Liver (tissue), 8 donors: ENCODE measurements at regions not wholly inside any gene's neighbourhood (a gene's known extent, or its start where the extent isn't known, plus 50 kb on each side); places are given as distances from the start of the nearest gene placed in this dataset.

Experiments
- DNase-seq: peaks from one replicate; pipeline ENCODE4 v3.0.0-alpha.2; 2017; ENCODE audit warnings: low spot score
- H3K27ac ChIP-seq, 2 donors: one replicate each; pipeline ENCODE4 v1.7.0; 2013; ENCODE audit warnings: inconsistent platforms in 2 of 2, low read length in 2 of 2, control low read depth in 1 of 2, low read depth in 1 of 2, mild to moderate bottlenecking in 1 of 2
- H3K27me3 ChIP-seq, 4 donors: one replicate each; pipeline versions ENCODE4 v1.6.1 to v1.7.0; 2013; ENCODE audit warnings: low read length in 3 of 4, inconsistent platforms in 1 of 4, mild to moderate bottlenecking in 1 of 4, moderate library complexity in 1 of 4; ENCODE audit not compliant: control insufficient read depth in 4 of 4, insufficient read depth in 4 of 4
- H3K36me3 ChIP-seq, 4 donors: one replicate each; pipeline versions ENCODE4 v1.6.1 to v1.7.0; 2013; ENCODE audit warnings: low read length in 3 of 4, mild to moderate bottlenecking in 3 of 4, low read depth in 1 of 4, moderate library complexity in 1 of 4; ENCODE audit not compliant: control insufficient read depth in 4 of 4, insufficient read depth in 3 of 4
- H3K4me1 ChIP-seq, 4 donors: one replicate each; pipeline versions ENCODE4 v1.6.1 to v1.7.0; 2013; ENCODE audit warnings: low read length in 3 of 4, mild to moderate bottlenecking in 3 of 4, moderate library complexity in 1 of 4; ENCODE audit not compliant: control insufficient read depth in 4 of 4, insufficient read depth in 4 of 4
- H3K4me3 ChIP-seq, 3 donors: one replicate each; pipeline versions ENCODE4 v1.6.1 to v1.7.0; 2013; ENCODE audit warnings: low read length in 3 of 3, control low read depth in 1 of 3, low read depth in 1 of 3, mild to moderate bottlenecking in 1 of 3
- H3K9ac ChIP-seq, 2 donors: one replicate each; pipeline ENCODE4 v1.7.0; 2013; ENCODE audit warnings: low read length in 2 of 2, mild to moderate bottlenecking in 2 of 2, moderate library complexity in 2 of 2, control low read depth in 1 of 2, low read depth in 1 of 2
- H3K9me3 ChIP-seq, 4 donors: one replicate each; pipeline versions ENCODE4 v1.6.1 to v1.7.0; 2013; ENCODE audit warnings: low read length in 3 of 4; ENCODE audit not compliant: control insufficient read depth in 4 of 4
- EGR1 ChIP-seq, 2 donors: IDR thresholded peaks; 2 replicates each; pipeline ENCODE4 v1.6.1; 2016 to 2018; ENCODE audit warnings: antibody characterized with exemption in 2 of 2, low read depth in 2 of 2
- FOXA2 ChIP-seq: IDR thresholded peaks from 2 replicates; pipeline ENCODE4 v1.6.1; 2016; ENCODE audit warnings: antibody characterized with exemption
- GABPA ChIP-seq, 2 donors: IDR thresholded peaks in 1 of 2; conservative IDR thresholded peaks in 1 of 2; 2 replicates each; pipeline ENCODE4 v1.6.1; 2016; ENCODE audit warnings: antibody characterized with exemption in 2 of 2, mild to moderate bottlenecking in 1 of 2, moderate library complexity in 1 of 2
- HNF4A ChIP-seq, 2 donors: conservative IDR thresholded peaks; 2 replicates each; pipeline ENCODE4 v1.6.1; 2016; ENCODE audit warnings: antibody characterized with exemption in 2 of 2, mild to moderate bottlenecking in 2 of 2
- HNF4G ChIP-seq: IDR thresholded peaks from 2 replicates; pipeline ENCODE4 v1.6.1; 2016; ENCODE audit warnings: antibody characterized with exemption
- JUND ChIP-seq, 2 donors: IDR thresholded peaks; 2 replicates each; pipeline ENCODE4 v1.6.1; 2016; ENCODE audit warnings: antibody characterized with exemption in 2 of 2
- NR2F2 ChIP-seq: IDR thresholded peaks from 2 replicates; pipeline ENCODE4 v1.6.1; 2016; ENCODE audit warnings: antibody characterized with exemption
- RAD21 ChIP-seq, 2 donors: IDR thresholded peaks; 2 replicates each; pipeline ENCODE4 v1.6.1; 2016; ENCODE audit warnings: antibody characterized with exemption in 2 of 2, mild to moderate bottlenecking in 2 of 2
- RXRA ChIP-seq, 2 donors: IDR thresholded peaks; 2 replicates each; pipeline ENCODE4 v1.6.1; 2017 to 2018; ENCODE audit warnings: antibody characterized with exemption in 2 of 2, mild to moderate bottlenecking in 1 of 2
- TAF1 ChIP-seq: conservative IDR thresholded peaks from 2 replicates; pipeline ENCODE4 v1.6.1; 2016; ENCODE audit warnings: antibody characterized with exemption, mild to moderate bottlenecking
- YY1 ChIP-seq: IDR thresholded peaks from 2 replicates; pipeline ENCODE4 v1.6.1; 2016; ENCODE audit warnings: antibody characterized with exemption, mild to moderate bottlenecking
- WGBS: extraction: QIAGEN DNeasy Blood & Tissue Kit; methylation state at CpG from one replicate; pipeline ENCODE4 v1.1.7; 2013; 5-methylcytosine and 5-hydroxymethylcytosine counted together
- TF ChIP-seq, protein P1 (sequence below): fragments of 150-350 bp; IDR thresholded peaks from 2 replicates; pipeline ENCODE4 v1.5.1; 2017; ENCODE audit warnings: improper control_type of control experiment, low read depth, low read length; ENCODE audit not compliant: missing input control
- TF ChIP-seq, protein P2 (sequence below): IDR thresholded peaks from 2 replicates; pipeline ENCODE4 v1.6.1; 2016; ENCODE audit warnings: antibody characterized with exemption, mild to moderate bottlenecking
- donor health status: healthy.
- donor health status: healthy.
- donor health status: healthy.
- donor health status: healthy.
- donor health status: healthy.

DNA sequence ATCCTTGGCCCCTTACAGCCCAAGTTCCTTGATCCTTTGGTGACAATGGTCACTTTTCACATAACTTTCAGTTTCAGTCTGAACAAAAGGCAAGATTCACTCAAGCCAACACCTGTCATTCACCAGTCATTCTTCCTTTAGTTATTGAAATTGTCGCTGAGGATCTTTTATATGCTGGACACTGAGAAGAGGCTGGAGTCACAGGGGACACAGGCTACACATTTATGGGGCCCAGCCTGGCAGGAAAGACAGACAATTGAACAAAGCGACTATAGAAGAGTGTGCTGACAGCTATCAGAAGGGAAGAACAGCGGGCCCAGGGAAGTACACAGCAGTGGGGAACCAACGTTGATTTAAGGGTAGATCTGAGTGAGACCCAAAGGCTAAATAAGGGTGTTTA lies 69.8 kb upstream of the PROK2 start:
- WGBS, result 86% methylated on average over 4 of the region's 4 CpGs
- Histone ChIP-seq H3K9ac (no peak overlapping the region), H3K9me3 (no peaks in the 10 kb centered on the region), H3K4me3 (no peak overlapping the region), H3K36me3 (no peaks in the 10 kb centered on the region), H3K27me3 (peaks cover 0 to 4% (median 0%) of the 10 kb centered on the region in 4 donors), H3K4me1 (no peaks in the 10 kb centered on the region), H3K27ac (no peak overlapping the region)
- DNase-seq, result no peak
- TF ChIP-seq, protein P1, sequence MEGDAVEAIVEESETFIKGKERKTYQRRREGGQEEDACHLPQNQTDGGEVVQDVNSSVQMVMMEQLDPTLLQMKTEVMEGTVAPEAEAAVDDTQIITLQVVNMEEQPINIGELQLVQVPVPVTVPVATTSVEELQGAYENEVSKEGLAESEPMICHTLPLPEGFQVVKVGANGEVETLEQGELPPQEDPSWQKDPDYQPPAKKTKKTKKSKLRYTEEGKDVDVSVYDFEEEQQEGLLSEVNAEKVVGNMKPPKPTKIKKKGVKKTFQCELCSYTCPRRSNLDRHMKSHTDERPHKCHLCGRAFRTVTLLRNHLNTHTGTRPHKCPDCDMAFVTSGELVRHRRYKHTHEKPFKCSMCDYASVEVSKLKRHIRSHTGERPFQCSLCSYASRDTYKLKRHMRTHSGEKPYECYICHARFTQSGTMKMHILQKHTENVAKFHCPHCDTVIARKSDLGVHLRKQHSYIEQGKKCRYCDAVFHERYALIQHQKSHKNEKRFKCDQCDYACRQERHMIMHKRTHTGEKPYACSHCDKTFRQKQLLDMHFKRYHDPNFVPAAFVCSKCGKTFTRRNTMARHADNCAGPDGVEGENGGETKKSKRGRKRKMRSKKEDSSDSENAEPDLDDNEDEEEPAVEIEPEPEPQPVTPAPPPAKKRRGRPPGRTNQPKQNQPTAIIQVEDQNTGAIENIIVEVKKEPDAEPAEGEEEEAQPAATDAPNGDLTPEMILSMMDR, result no peak
- TF ChIP-seq JUND (IDR thresholded peaks at IDR 0.05), result no peak
- TF ChIP-seq HNF4A (conservative IDR thresholded peaks at IDR 0.05), result no peak
- TF ChIP-seq NR2F2, result no peak
- no peak for TF ChIP-seq YY1
- TF ChIP-seq RXRA (IDR thresholded peaks at IDR 0.05), result no peak
- TF ChIP-seq TAF1, result no peak
- no peak for TF ChIP-seq GABPA (IDR thresholded peaks at IDR 0.05 in 1 of 2, conservative IDR thresholded peaks at IDR 0.05 in 1 of 2)
- TF ChIP-seq, protein P2, sequence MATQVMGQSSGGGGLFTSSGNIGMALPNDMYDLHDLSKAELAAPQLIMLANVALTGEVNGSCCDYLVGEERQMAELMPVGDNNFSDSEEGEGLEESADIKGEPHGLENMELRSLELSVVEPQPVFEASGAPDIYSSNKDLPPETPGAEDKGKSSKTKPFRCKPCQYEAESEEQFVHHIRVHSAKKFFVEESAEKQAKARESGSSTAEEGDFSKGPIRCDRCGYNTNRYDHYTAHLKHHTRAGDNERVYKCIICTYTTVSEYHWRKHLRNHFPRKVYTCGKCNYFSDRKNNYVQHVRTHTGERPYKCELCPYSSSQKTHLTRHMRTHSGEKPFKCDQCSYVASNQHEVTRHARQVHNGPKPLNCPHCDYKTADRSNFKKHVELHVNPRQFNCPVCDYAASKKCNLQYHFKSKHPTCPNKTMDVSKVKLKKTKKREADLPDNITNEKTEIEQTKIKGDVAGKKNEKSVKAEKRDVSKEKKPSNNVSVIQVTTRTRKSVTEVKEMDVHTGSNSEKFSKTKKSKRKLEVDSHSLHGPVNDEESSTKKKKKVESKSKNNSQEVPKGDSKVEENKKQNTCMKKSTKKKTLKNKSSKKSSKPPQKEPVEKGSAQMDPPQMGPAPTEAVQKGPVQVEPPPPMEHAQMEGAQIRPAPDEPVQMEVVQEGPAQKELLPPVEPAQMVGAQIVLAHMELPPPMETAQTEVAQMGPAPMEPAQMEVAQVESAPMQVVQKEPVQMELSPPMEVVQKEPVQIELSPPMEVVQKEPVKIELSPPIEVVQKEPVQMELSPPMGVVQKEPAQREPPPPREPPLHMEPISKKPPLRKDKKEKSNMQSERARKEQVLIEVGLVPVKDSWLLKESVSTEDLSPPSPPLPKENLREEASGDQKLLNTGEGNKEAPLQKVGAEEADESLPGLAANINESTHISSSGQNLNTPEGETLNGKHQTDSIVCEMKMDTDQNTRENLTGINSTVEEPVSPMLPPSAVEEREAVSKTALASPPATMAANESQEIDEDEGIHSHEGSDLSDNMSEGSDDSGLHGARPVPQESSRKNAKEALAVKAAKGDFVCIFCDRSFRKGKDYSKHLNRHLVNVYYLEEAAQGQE, result no peak
- TF ChIP-seq EGR1 (IDR thresholded peaks at IDR 0.05; ENCODE audit: low read depth in 2 of 2), result no peak
- no peak for TF ChIP-seq RAD21 (IDR thresholded peaks at IDR 0.05)
- TF ChIP-seq HNF4G, result no peak

DNA sequence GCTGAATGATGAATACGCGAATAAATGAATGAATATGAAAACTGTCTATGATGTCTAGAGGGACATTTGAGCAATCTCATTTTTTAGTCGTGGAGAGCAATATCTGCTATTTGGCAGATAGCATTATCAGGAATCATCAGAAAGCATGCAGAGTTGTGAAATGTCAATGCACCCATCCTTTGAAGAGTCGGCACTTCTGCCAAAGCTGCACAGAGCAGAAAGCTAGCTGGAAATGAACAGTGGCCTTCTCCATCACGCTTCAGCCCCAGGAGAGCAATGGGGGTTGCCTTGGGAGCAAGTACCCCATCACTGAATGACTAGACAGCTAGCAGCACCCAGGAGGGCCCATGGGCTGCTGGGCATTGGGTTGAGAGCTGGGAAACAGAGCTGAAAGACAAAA lies 69.1 kb upstream of the PROK2 start:
- H3K36me3 ChIP-seq, result no peaks in the 10 kb centered on the region
- 51% methylated on average over 5 of the region's 5 CpGs for WGBS
- H3K27ac ChIP-seq, result no peak overlapping the region
- peaks cover 0 to 4% (median 0%) of the 10 kb centered on the region in 4 donors for H3K27me3 ChIP-seq
- DNase-seq, result no peak
- no peaks in the 10 kb centered on the region for H3K9me3 ChIP-seq
- H3K4me1 ChIP-seq, result no peaks in the 10 kb centered on the region
- TF ChIP-seq RXRA (IDR thresholded peaks at IDR 0.05), result no peak
- no peak overlapping the region for H3K4me3 ChIP-seq
- H3K9ac ChIP-seq, result no peak overlapping the region

DNA sequence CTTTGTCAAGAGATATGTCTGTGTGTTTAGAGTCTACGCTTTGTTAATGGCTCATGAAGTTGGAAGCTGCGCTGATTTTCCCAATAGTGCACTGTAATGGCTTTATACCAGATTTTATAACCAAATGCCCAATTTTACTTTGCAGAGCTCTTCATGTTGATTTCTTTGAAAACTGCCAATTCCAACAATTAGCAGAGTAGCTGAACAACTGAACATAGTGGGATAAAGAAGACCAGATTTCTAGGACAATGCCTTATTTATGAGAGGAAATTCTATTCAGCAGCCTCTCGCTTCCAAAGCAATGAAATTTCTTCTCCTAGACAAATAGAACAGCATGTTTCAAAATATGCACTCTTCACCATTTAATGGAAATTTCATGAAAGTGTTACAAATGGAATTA lies 66.9 kb upstream of the PROK2 start:
- H3K36me3 ChIP-seq, result no peaks in the 10 kb centered on the region
- no peak for TF ChIP-seq NR2F2
- no peak for TF ChIP-seq FOXA2
- DNase-seq, result no peak
- H3K27me3 ChIP-seq, result peaks cover 0 to 4% (median 0%) of the 10 kb centered on the region in 4 donors
- no peak overlapping the region for H3K9ac ChIP-seq
- no peaks in the 10 kb centered on the region for H3K4me1 ChIP-seq
- no peak overlapping the region for H3K27ac ChIP-seq
- H3K9me3 ChIP-seq, result no peaks in the 10 kb centered on the region
- WGBS, result 99% methylated on average over 3 of the region's 3 CpGs
- no peak overlapping the region for H3K4me3 ChIP-seq
